D341Med (cell line): ENCODE measurements at regions not wholly inside any gene's neighbourhood (a gene's known extent, or its start where the extent isn't known, plus 50 kb on each side); places are given as distances from the start of the nearest gene placed in this dataset.

Source experiments
- DNase-seq: peaks from one replicate; pipeline ENCODE4 v3.0.0; 2012; ENCODE audit warnings: low spot score

- no peak for DNase-seq
Observed at GRCh38 chr18:10033016-10033399, 119.2 kb downstream of the VAPA start.

GRCh38 chr18:10035281-10035991, 121.6 kb downstream of the VAPA start:
- no peak for DNase-seq

- no peak for DNase-seq
Observed at GRCh38 chr18:10036479-10036878, 122.7 kb downstream of the VAPA start.

- DNase-seq: no peak
Observed at GRCh38 chr18:10037181-10037580, 123.4 kb downstream of the VAPA start.

- no peak for DNase-seq
Observed at GRCh38 chr18:10038268-10038667, 124.5 kb downstream of the VAPA start.

GRCh38 chr18:10040287-10041011, 126.6 kb downstream of the VAPA start:
- no peak for DNase-seq

GRCh38 chr18:10041180-10041579, 127.4 kb downstream of the VAPA start:
- no peak for DNase-seq

GRCh38 chr18:10042492-10042891, 128.7 kb downstream of the VAPA start:
- no peak for DNase-seq

GRCh38 chr18:10044054-10044453, 130.2 kb downstream of the VAPA start:
- no peak for DNase-seq

GRCh38 chr18:10045296-10045891, 131.6 kb downstream of the VAPA start:
- DNase-seq: no peak

GRCh38 chr18:10046178-10046807, 132.5 kb downstream of the VAPA start:
- DNase-seq: no peak

- DNase-seq: no peak
Observed at GRCh38 chr18:10047237-10047636, 133.4 kb downstream of the VAPA start.

GRCh38 chr18:10049747-10050146, 135.9 kb downstream of the VAPA start:
- no peak for DNase-seq

GRCh38 chr18:10050956-10051355, 137.1 kb downstream of the VAPA start:
- DNase-seq: no peak

GRCh38 chr18:10051877-10052631, 138.2 kb downstream of the VAPA start:
- DNase-seq: no peak

- DNase-seq: no peak
Observed at GRCh38 chr18:10052871-10053270, 139.1 kb downstream of the VAPA start.

- DNase-seq: no peak
Observed at GRCh38 chr18:10053861-10054260, 140.0 kb downstream of the VAPA start.

GRCh38 chr18:10054366-10054765, 140.6 kb downstream of the VAPA start:
- no peak for DNase-seq

GRCh38 chr18:10055125-10055750, 141.4 kb downstream of the VAPA start:
- DNase-seq: no peak

GRCh38 chr18:10056506-10056905, 142.7 kb downstream of the VAPA start:
- no peak for DNase-seq

GRCh38 chr18:10057401-10057893, 143.6 kb downstream of the VAPA start:
- no peak for DNase-seq
